Neural cell (in vitro differentiated cells): ENCODE measurements at regions not wholly inside any gene's neighbourhood (a gene's known extent, or its start where the extent isn't known, plus 50 kb on each side); places are given as distances from the start of the nearest gene placed in this dataset.

ENCODE experiments used
- H2AFZ ChIP-seq: fragments of 200-600, 300-800 bp; sonication (generic), shearing (Covaris generic); 2 replicates; pipeline ENCODE4 v1.6.0; 2014; ENCODE audit warnings: low read depth, mild to moderate bottlenecking, antibody characterized with exemption, low read length, moderate library complexity
- H3F3A ChIP-seq: fragments of 200-600 bp; shearing (Covaris generic); 2 replicates; pipeline ENCODE4 v1.6.1; 2016; ENCODE audit warnings: mild to moderate bottlenecking, moderate library complexity, mixed read lengths, antibody characterized with exemption, low read length; ENCODE audit not compliant: insufficient read depth, poor library complexity, severe bottlenecking
- H3K27ac ChIP-seq: fragments of 200-600, 300-800 bp; sonication (generic), shearing (Covaris generic); 2 replicates; pipeline ENCODE4 v1.5.1; 2014; ENCODE audit warnings: mild to moderate bottlenecking, low read length, moderate library complexity
- H3K27me3 ChIP-seq: fragments of 300-800, 200-600 bp; sonication (generic), shearing (Covaris generic); 2 replicates; pipeline ENCODE4 v1.6.0; 2014; ENCODE audit warnings: mild to moderate bottlenecking, low read depth, low read length, moderate library complexity; ENCODE audit not compliant: insufficient read depth
- H3K36me3 ChIP-seq: fragments of 300-800, 200-600 bp; sonication (generic), shearing (Covaris generic); 2 replicates; pipeline ENCODE4 v1.5.1; 2014; ENCODE audit warnings: mild to moderate bottlenecking, antibody characterized with exemption, low read length, moderate library complexity; ENCODE audit not compliant: insufficient read depth
- H3K4me2 ChIP-seq: fragments of 300-800, 200-600 bp; sonication (generic), shearing (Covaris generic); 2 replicates; pipeline ENCODE4 v1.6.0; 2014; ENCODE audit warnings: mild to moderate bottlenecking, low read length
- H3K4me3 ChIP-seq: fragments of 300-800, 200-600 bp; sonication (generic), shearing (Covaris generic); 2 replicates; pipeline ENCODE4 v1.5.1; 2014; ENCODE audit warnings: mild to moderate bottlenecking, low read length, moderate library complexity
- H3K79me2 ChIP-seq: fragments of 200-600 bp; shearing (Covaris generic); replicated peaks from 2 replicates; pipeline ENCODE4 v1.6.0; 2014; ENCODE audit warnings: mild to moderate bottlenecking, low read length, moderate library complexity; ENCODE audit not compliant: insufficient read depth
- H3K9ac ChIP-seq: fragments of 300-800, 200-600 bp; sonication (generic), shearing (Covaris generic); 2 replicates; pipeline ENCODE4 v1.6.1; 2016; ENCODE audit warnings: mild to moderate bottlenecking, low read length, mixed read lengths
- H3K9me2 ChIP-seq: fragments of 200-600 bp; shearing (Covaris generic); 2 replicates; pipeline ENCODE4 v1.6.1; 2016; ENCODE audit warnings: mild to moderate bottlenecking, low read length, mixed read lengths; ENCODE audit not compliant: insufficient read depth
- H3K9me3 ChIP-seq: fragments of 200-600, 300-800 bp; sonication (generic), shearing (Covaris generic); 2 replicates; pipeline ENCODE4 v1.6.1; 2016; ENCODE audit warnings: mild to moderate bottlenecking, mixed run types, low read length, moderate library complexity, mixed read lengths
- H4K20me1 ChIP-seq: fragments of 200-600 bp; shearing (Covaris generic); 2 replicates; pipeline ENCODE4 v1.6.1; 2016; ENCODE audit warnings: mild to moderate bottlenecking, mixed run types; ENCODE audit not compliant: insufficient read depth
- EP300 ChIP-seq: fragments of 450-650 bp; conservative IDR thresholded peaks from 2 replicates; pipeline ENCODE4 v1.6.1; 2014; ENCODE audit warnings: antibody characterized with exemption, mild to moderate bottlenecking, moderate library complexity; ENCODE audit not compliant: poor library complexity, severe bottlenecking
- EZH2 ChIP-seq: fragments of 200-600, 300-800 bp; shearing (Covaris generic), sonication (generic); IDR thresholded peaks from 2 replicates; pipeline ENCODE4 v1.6.1; 2014; ENCODE audit warnings: antibody characterized with exemption, low read length, borderline replicate concordance, mild to moderate bottlenecking; ENCODE audit not compliant: insufficient read depth, poor library complexity, severe bottlenecking
- MXI1 ChIP-seq: fragments of 450-650 bp; conservative IDR thresholded peaks from 2 replicates; pipeline ENCODE4 v1.6.1; 2014; ENCODE audit warnings: antibody characterized with exemption, mild to moderate bottlenecking; ENCODE audit not compliant: poor library complexity, severe bottlenecking
- POLR2AphosphoS5 ChIP-seq: IDR thresholded peaks from 2 replicates; pipeline ENCODE4 v1.6.1; 2012
- RAD21 ChIP-seq: fragments of 450-650 bp; conservative IDR thresholded peaks from 2 replicates; pipeline ENCODE4 v1.6.1; 2014; ENCODE audit warnings: antibody characterized with exemption, mild to moderate bottlenecking, moderate library complexity
- SMC3 ChIP-seq: fragments of 450-650 bp; conservative IDR thresholded peaks from 2 replicates; pipeline ENCODE4 v1.6.1; 2014; ENCODE audit warnings: antibody characterized with exemption, mild to moderate bottlenecking, moderate library complexity; ENCODE audit not compliant: poor library complexity
- TAF1 ChIP-seq: IDR thresholded peaks from 2 replicates; pipeline ENCODE4 v1.6.1; 2012; ENCODE audit warnings: low read depth
- TF ChIP-seq, protein P1 (sequence below): fragments of 450-650 bp; IDR thresholded peaks from 2 replicates; pipeline ENCODE4 v1.5.1; 2014; ENCODE audit warnings: antibody characterized with exemption, mild to moderate bottlenecking, moderate library complexity; ENCODE audit not compliant: poor library complexity, severe bottlenecking
- TF ChIP-seq, protein P2 (sequence below): IDR thresholded peaks from 2 replicates; pipeline ENCODE4 v1.6.1; 2012; ENCODE audit warnings: borderline replicate concordance

DNA sequence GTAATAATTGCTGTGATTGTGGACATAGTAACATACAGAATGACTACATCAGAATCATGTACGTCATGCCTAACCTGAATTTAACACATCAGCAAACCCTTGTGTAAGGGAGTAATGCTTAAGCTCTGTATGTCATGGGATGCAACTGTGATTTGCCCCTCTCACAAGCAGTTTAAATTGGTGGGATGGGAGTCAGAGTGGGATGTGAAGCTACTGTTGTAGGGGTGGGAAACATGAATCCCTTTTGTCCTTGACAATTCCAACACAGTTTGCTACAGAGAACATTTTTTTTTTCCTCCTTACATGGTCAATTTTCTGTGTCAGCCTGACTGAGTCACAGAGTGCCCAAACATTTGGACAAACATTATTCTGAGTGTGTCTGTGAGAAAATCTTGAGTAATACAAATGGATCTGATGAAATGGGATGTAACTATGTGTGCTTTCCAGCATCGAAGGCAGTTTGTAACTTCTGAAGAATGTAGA is 392.8 kb downstream of the GPM6A start:
- no peak overlapping the region for H2AFZ ChIP-seq

DNA sequence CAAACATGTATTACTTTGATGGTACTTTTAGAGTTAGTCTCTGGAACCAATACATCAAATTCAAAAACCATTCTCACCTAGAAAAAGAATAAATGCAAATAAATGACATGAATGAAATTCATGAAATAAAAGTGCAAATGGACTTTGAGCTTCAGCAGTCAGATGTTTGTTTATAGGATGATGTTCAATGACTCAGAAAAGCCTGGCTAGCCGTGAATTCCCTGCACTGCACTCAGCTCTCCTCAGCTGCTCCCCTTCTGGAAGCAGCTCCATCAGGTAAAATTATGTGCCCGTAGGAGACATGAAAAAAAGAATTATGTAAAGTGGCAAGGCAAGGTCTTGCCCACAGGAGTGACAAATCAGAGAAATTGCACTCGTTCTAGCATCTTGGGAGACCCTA is 390.6 kb downstream of the GPM6A start:
- Histone ChIP-seq H2AFZ (no peak overlapping the region), H3K79me2 (no peaks in the 10 kb centered on the region), H3K9ac (no peak overlapping the region), H4K20me1 (no peaks in the 10 kb centered on the region), H3K4me2 (no peak overlapping the region), H3K9me2 (no peaks in the 10 kb centered on the region), H3K9me3 (no peaks in the 10 kb centered on the region), H3K36me3 (no peaks in the 10 kb centered on the region), H3K27ac (no peak overlapping the region), H3F3A (no peaks in the 10 kb centered on the region), H3K4me3 (no peak overlapping the region), H3K27me3 (no peaks in the 10 kb centered on the region)
- TF ChIP-seq MXI1 = no peak
- TF ChIP-seq SMC3 = no peak
- TF ChIP-seq, protein P1, sequence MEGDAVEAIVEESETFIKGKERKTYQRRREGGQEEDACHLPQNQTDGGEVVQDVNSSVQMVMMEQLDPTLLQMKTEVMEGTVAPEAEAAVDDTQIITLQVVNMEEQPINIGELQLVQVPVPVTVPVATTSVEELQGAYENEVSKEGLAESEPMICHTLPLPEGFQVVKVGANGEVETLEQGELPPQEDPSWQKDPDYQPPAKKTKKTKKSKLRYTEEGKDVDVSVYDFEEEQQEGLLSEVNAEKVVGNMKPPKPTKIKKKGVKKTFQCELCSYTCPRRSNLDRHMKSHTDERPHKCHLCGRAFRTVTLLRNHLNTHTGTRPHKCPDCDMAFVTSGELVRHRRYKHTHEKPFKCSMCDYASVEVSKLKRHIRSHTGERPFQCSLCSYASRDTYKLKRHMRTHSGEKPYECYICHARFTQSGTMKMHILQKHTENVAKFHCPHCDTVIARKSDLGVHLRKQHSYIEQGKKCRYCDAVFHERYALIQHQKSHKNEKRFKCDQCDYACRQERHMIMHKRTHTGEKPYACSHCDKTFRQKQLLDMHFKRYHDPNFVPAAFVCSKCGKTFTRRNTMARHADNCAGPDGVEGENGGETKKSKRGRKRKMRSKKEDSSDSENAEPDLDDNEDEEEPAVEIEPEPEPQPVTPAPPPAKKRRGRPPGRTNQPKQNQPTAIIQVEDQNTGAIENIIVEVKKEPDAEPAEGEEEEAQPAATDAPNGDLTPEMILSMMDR = no peak
- TF ChIP-seq RAD21 = no peak
- TF ChIP-seq, protein P2, sequence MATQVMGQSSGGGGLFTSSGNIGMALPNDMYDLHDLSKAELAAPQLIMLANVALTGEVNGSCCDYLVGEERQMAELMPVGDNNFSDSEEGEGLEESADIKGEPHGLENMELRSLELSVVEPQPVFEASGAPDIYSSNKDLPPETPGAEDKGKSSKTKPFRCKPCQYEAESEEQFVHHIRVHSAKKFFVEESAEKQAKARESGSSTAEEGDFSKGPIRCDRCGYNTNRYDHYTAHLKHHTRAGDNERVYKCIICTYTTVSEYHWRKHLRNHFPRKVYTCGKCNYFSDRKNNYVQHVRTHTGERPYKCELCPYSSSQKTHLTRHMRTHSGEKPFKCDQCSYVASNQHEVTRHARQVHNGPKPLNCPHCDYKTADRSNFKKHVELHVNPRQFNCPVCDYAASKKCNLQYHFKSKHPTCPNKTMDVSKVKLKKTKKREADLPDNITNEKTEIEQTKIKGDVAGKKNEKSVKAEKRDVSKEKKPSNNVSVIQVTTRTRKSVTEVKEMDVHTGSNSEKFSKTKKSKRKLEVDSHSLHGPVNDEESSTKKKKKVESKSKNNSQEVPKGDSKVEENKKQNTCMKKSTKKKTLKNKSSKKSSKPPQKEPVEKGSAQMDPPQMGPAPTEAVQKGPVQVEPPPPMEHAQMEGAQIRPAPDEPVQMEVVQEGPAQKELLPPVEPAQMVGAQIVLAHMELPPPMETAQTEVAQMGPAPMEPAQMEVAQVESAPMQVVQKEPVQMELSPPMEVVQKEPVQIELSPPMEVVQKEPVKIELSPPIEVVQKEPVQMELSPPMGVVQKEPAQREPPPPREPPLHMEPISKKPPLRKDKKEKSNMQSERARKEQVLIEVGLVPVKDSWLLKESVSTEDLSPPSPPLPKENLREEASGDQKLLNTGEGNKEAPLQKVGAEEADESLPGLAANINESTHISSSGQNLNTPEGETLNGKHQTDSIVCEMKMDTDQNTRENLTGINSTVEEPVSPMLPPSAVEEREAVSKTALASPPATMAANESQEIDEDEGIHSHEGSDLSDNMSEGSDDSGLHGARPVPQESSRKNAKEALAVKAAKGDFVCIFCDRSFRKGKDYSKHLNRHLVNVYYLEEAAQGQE = no peak
- no peak for TF ChIP-seq POLR2AphosphoS5
- TF ChIP-seq TAF1 = no peak
- no peak for TF ChIP-seq EP300
- TF ChIP-seq EZH2 = no peak

More for the DNA sequence above, 392.8 kb downstream of the GPM6A start:
- no peak overlapping the region for H3K9ac ChIP-seq
- no peak overlapping the region for H3K27ac ChIP-seq
- H3K79me2 ChIP-seq = no peaks in the 10 kb centered on the region
- no peak for TF ChIP-seq EP300
- TF ChIP-seq EZH2 = no peak
- no peak for TF ChIP-seq TAF1
- TF ChIP-seq RAD21 = no peak
- TF ChIP-seq, protein P1 = no peak
- TF ChIP-seq MXI1 = no peak
- TF ChIP-seq, protein P2 = no peak
- TF ChIP-seq SMC3 = no peak
- TF ChIP-seq POLR2AphosphoS5 = no peak
- H3K4me3 ChIP-seq = no peak overlapping the region
- H3K27me3 ChIP-seq = no peaks in the 10 kb centered on the region
- no peak overlapping the region for H3K4me2 ChIP-seq
- H3K9me3 ChIP-seq = no peaks in the 10 kb centered on the region
- H3F3A ChIP-seq = no peaks in the 10 kb centered on the region
- no peaks in the 10 kb centered on the region for H3K9me2 ChIP-seq
- no peaks in the 10 kb centered on the region for H3K36me3 ChIP-seq
- no peaks in the 10 kb centered on the region for H4K20me1 ChIP-seq
